ENCODE measurements at regions not wholly inside any gene's neighbourhood (a gene's known extent, or its start where the extent isn't known, plus 50 kb on each side); places are given as distances from the start of the nearest gene placed in this dataset.

DNA sequence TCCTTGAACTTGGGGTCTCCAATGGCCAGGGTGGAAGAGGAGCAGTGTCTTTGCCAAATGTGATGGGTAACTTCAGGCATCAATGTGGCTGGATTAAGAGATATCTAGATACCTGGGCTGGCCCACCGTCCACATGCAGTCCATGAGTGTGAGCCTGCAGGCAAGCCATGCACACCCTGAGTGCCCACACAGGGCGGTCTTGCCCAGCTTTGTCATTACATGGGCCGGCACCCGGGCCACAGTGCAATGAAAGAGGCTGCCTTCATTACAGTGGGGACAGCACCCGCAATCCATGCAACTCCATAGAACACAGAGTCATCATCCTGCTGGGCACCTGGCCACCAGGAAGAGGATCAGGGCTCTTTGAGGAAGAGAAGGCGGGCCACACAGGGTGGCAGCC, 263.8 kb upstream of the IRX1 start:
- H3K27me3 Mint-ChIP-seq (ENCODE audit: insufficient read depth): no peaks in the 10 kb centered on the region
- no peak overlapping the region for H3K27ac Mint-ChIP-seq
- TF ChIP-seq, protein P1, sequence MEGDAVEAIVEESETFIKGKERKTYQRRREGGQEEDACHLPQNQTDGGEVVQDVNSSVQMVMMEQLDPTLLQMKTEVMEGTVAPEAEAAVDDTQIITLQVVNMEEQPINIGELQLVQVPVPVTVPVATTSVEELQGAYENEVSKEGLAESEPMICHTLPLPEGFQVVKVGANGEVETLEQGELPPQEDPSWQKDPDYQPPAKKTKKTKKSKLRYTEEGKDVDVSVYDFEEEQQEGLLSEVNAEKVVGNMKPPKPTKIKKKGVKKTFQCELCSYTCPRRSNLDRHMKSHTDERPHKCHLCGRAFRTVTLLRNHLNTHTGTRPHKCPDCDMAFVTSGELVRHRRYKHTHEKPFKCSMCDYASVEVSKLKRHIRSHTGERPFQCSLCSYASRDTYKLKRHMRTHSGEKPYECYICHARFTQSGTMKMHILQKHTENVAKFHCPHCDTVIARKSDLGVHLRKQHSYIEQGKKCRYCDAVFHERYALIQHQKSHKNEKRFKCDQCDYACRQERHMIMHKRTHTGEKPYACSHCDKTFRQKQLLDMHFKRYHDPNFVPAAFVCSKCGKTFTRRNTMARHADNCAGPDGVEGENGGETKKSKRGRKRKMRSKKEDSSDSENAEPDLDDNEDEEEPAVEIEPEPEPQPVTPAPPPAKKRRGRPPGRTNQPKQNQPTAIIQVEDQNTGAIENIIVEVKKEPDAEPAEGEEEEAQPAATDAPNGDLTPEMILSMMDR (IDR thresholded peaks at IDR 0.05): no peak
- H3K4me1 Mint-ChIP-seq (ENCODE audit: low read depth): no peaks in the 10 kb centered on the region
- DNase-seq: no peak
- H3K9me3 Mint-ChIP-seq: peaks cover 50% of the 10 kb centered on the region
- no peaks in the 10 kb centered on the region for H3K36me3 Mint-ChIP-seq (ENCODE audit: low read depth)
- no peak overlapping the region for H3K4me3 Mint-ChIP-seq

DNA sequence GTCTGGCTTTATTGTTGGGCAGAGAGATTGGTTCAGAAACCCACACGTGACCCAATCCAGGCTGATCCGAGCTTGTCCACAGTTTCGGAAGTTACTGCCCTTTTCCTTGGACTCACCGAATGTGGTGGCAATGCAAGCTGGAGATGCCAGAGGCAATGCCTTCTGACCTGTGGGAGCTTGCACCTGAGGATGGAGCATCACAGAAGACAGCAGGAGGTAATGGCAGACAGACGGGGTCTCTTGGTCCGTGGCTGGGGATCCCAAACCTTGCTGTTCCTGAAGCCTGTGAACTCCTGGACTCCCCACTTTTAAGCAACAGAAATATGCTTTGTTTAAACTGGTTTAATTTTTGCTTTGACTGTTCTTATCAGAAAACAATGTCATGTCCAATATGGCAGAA, 265.2 kb upstream of the IRX1 start:
- H3K27me3 Mint-ChIP-seq (ENCODE audit: insufficient read depth): no peaks in the 10 kb centered on the region
- no peak overlapping the region for H3K27ac Mint-ChIP-seq
- no peak overlapping the region for H3K4me3 Mint-ChIP-seq
- H3K9me3 Mint-ChIP-seq: peaks cover 42% of the 10 kb centered on the region
- no peaks in the 10 kb centered on the region for H3K4me1 Mint-ChIP-seq (ENCODE audit: low read depth)
- DNase-seq: no peak
- TF ChIP-seq, protein P1 (IDR thresholded peaks at IDR 0.05): no peak
- no peaks in the 10 kb centered on the region for H3K36me3 Mint-ChIP-seq (ENCODE audit: low read depth)

DNA sequence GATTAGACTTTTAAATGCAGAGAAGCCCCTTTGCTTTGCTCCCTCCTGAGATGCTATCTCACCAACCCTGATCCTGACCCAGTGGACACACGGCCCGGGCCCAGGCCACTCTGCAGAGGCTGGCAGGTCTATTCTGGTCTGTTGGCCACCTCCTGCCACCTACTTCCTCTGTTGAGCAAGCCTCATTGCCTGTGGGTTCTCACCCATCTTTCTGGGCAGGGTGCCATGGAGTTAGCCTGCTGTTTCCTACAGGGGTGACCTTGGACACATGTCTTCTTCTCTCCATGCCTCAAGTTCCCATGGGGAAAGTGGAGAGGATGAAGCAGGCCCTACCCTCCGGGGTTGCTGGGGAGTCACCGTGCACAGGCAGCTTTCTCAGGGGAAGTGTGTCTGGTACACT, 266.2 kb upstream of the IRX1 start:
- no peaks in the 10 kb centered on the region for H3K27me3 Mint-ChIP-seq (ENCODE audit: insufficient read depth)
- no peak overlapping the region for H3K27ac Mint-ChIP-seq
- H3K36me3 Mint-ChIP-seq (ENCODE audit: low read depth): no peaks in the 10 kb centered on the region
- H3K9me3 Mint-ChIP-seq: peaks cover 42% of the 10 kb centered on the region
- TF ChIP-seq, protein P1 (IDR thresholded peaks at IDR 0.05): no peak
- H3K4me3 Mint-ChIP-seq: no peak overlapping the region
- H3K4me1 Mint-ChIP-seq (ENCODE audit: low read depth): no peaks in the 10 kb centered on the region
- DNase-seq: no peak

- no peak for DNase-seq
- Mint-ChIP-seq H3K4me3 (no peak overlapping the region), H3K4me1 (ENCODE audit: low read depth) (no peaks in the 10 kb centered on the region), H3K27ac (no peak overlapping the region), H3K36me3 (ENCODE audit: low read depth) (no peaks in the 10 kb centered on the region), H3K27me3 (ENCODE audit: insufficient read depth) (no peaks in the 10 kb centered on the region), H3K9me3 (peaks cover 35% of the 10 kb centered on the region)
- TF ChIP-seq, protein P1 (IDR thresholded peaks at IDR 0.05): no peak
Observed at GRCh38 chr5:3326841-3327232, 268.8 kb upstream of the IRX1 start.

DNA sequence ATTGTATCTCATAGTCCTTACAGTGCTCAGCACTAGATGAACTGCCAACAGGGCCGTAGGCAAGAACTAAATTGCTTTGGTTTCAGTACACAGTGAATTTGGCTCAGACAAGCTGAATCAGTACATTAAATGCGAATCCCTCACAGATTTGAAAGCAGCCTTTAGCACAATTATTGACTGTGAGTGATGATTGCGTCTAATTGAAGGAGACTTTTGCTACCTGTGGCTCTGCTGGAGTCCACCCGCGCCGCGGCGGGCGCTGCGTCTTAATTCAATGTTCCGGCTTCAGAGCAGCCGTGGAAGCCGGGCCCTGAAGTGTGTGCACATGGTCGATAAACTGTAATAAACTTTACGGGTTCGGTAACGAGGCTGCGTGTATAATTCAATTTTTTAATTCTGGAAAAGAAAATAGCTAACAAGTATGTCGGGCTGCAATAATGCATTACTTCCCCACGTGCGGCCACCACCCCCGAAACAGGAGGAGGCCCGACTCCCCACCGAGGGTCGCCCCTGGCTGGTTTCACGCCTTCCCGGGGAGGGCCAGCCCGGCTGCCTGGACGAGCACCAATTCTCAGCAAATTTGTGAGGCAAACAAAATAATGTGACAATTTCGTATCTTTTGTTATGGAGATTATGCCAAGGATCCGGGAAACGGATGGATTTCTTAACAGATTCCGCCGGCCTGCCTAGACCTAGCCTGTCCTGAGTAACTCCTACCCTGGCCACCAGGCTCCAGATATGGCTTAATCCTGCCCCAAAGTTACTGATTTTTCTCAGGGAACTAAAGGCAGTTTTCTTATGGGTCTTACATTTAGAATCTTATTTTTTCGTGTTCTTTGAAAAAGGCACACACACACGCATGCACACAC, 269.4 kb upstream of the IRX1 start:
- no peaks in the 10 kb centered on the region for H3K27me3 Mint-ChIP-seq (ENCODE audit: insufficient read depth)
- DNase-seq: no peak
- peaks cover 29% of the 10 kb centered on the region for H3K9me3 Mint-ChIP-seq
- H3K4me3 Mint-ChIP-seq: no peak overlapping the region
- H3K4me1 Mint-ChIP-seq (ENCODE audit: low read depth): no peaks in the 10 kb centered on the region
- H3K36me3 Mint-ChIP-seq (ENCODE audit: low read depth): no peaks in the 10 kb centered on the region
- no peak overlapping the region for H3K27ac Mint-ChIP-seq
- TF ChIP-seq, protein P1 (IDR thresholded peaks at IDR 0.05): no peak

All from HFFc6 (cell line).